MM.1S (cell line): ENCODE measurements at regions not wholly inside any gene's neighbourhood (a gene's known extent, or its start where the extent isn't known, plus 50 kb on each side); places are given as distances from the start of the nearest gene placed in this dataset.

Experiments
- DNase-seq: peaks from one replicate; pipeline ENCODE4 v3.0.0-alpha.2; 2015
- H2AFZ ChIP-seq: fragments of 300-600 bp; sonication (generic); 2 replicates; pipeline ENCODE4 v1.6.0; 2016; ENCODE audit warnings: antibody characterized with exemption, low read length
- H3F3A ChIP-seq: fragments of 300-600 bp; sonication (generic); 2 replicates; pipeline ENCODE4 v1.6.1; 2016; ENCODE audit warnings: mild to moderate bottlenecking, antibody characterized with exemption, low read length, moderate library complexity, mixed read lengths; ENCODE audit not compliant: insufficient read depth
- H3K27ac ChIP-seq: fragments of 300-600 bp; sonication (generic); 2 replicates; pipeline ENCODE4 v1.5.1; 2016; ENCODE audit warnings: mild to moderate bottlenecking, low read length
- H3K27me3 ChIP-seq: fragments of 300-600 bp; sonication (generic); replicated peaks from 2 replicates; pipeline ENCODE4 v1.6.0; 2016; ENCODE audit warnings: low read length; ENCODE audit not compliant: insufficient read depth
- H3K36me3 ChIP-seq: fragments of 300-600 bp; sonication (generic); replicated peaks from 2 replicates; pipeline ENCODE4 v1.6.1; 2016; ENCODE audit warnings: mild to moderate bottlenecking, low read length, mixed read lengths; ENCODE audit not compliant: insufficient read depth
- H3K4me1 ChIP-seq: fragments of 300-600 bp; sonication (generic); 2 replicates; pipeline ENCODE4 v1.6.1; 2016; ENCODE audit warnings: low read length, mixed read lengths
- H3K4me2 ChIP-seq: fragments of 300-600 bp; sonication (generic); 2 replicates; pipeline ENCODE4 v1.6.0; 2016; ENCODE audit warnings: low read depth, low read length
- H3K4me3 ChIP-seq: fragments of 300-600 bp; sonication (generic); 2 replicates; pipeline ENCODE4 v1.5.1; 2016; ENCODE audit warnings: low read length, mixed read lengths
- H3K79me2 ChIP-seq: fragments of 300-600 bp; sonication (generic); 2 replicates; pipeline ENCODE4 v1.6.1; 2016; ENCODE audit warnings: mixed run types, low read length, mixed read lengths
- H3K9ac ChIP-seq: fragments of 300-600 bp; sonication (generic); 2 replicates; pipeline ENCODE4 v1.6.1; 2016; ENCODE audit warnings: low read length, mixed read lengths
- H3K9me2 ChIP-seq: fragments of 300-600 bp; sonication (generic); replicated peaks from 2 replicates; pipeline ENCODE4 v1.6.1; 2016; ENCODE audit warnings: mild to moderate bottlenecking, low read length, mixed read lengths; ENCODE audit not compliant: insufficient read depth
- H3K9me3 ChIP-seq: fragments of 300-600 bp; sonication (generic); replicated peaks from 2 replicates; pipeline ENCODE4 v1.6.1; 2016; ENCODE audit warnings: mild to moderate bottlenecking, low read length, mixed read lengths; ENCODE audit not compliant: insufficient read depth
- H4K20me1 ChIP-seq: fragments of 300-600 bp; sonication (generic); 2 replicates; pipeline ENCODE4 v1.6.1; 2016; ENCODE audit warnings: mild to moderate bottlenecking, low read length, moderate library complexity, mixed read lengths; ENCODE audit not compliant: insufficient read depth
- CTCF ChIP-seq: fragments of 300-600 bp; sonication (generic); IDR thresholded peaks from 2 replicates; pipeline ENCODE4 v1.5.1; 2016; ENCODE audit warnings: antibody characterized with exemption, low read length, mixed read lengths
- EZH2 ChIP-seq: fragments of 300-600 bp; sonication (generic); optimal IDR thresholded peaks from 2 replicates; pipeline ENCODE3; 2017; ENCODE audit warnings: low read depth, mild to moderate bottlenecking, antibody characterized with exemption, low read length, mixed read lengths
- EZH2phosphoT487 ChIP-seq: fragments of 300-600 bp; sonication (generic); IDR thresholded peaks from 2 replicates; pipeline ENCODE4 v1.6.1; 2018; ENCODE audit warnings: antibody characterized with exemption, low read length

- H3K9me2 ChIP-seq, result no peaks in the 10 kb centered on the region
- H4K20me1 ChIP-seq, result no peaks in the 10 kb centered on the region
- peak; percentile 41 for DNase-seq
- H3K9me3 ChIP-seq, result no peaks in the 10 kb centered on the region
- TF ChIP-seq EZH2phosphoT487 (no peak), EZH2 (no peak), CTCF (no peak)
- no peaks in the 10 kb centered on the region for H3K4me1 ChIP-seq
- H3K9ac ChIP-seq, result no peak overlapping the region
- H3K27ac ChIP-seq, result no peak overlapping the region
- no peak overlapping the region for H3K4me2 ChIP-seq
- no peaks in the 10 kb centered on the region for H3K36me3 ChIP-seq
- no peaks in the 10 kb centered on the region for H3F3A ChIP-seq
- peak overlapping the region; percentile 25; the same call in 1 of the 2 replicates for H2AFZ ChIP-seq
- H3K27me3 ChIP-seq, result no peaks in the 10 kb centered on the region
- no peaks in the 10 kb centered on the region for H3K79me2 ChIP-seq
- no peak overlapping the region for H3K4me3 ChIP-seq
Measured at GRCh38 chr13:106911020-106911419, 343.1 kb upstream of the ARGLU1 start.

GRCh38 chr13:106906426-106906996 lies 338.6 kb upstream of the ARGLU1 start:
- no peak for DNase-seq
- no peak overlapping the region for H2AFZ ChIP-seq
- H3K36me3 ChIP-seq, result no peaks in the 10 kb centered on the region
- no peak overlapping the region for H3K9ac ChIP-seq
- no peaks in the 10 kb centered on the region for H3K27me3 ChIP-seq
- H3K27ac ChIP-seq, result no peak overlapping the region
- no peak for TF ChIP-seq EZH2
- no peak for TF ChIP-seq EZH2phosphoT487
- no peak for TF ChIP-seq CTCF
- no peaks in the 10 kb centered on the region for H4K20me1 ChIP-seq
- H3K4me3 ChIP-seq, result no peak overlapping the region
- H3K79me2 ChIP-seq, result no peaks in the 10 kb centered on the region
- H3K4me1 ChIP-seq, result no peaks in the 10 kb centered on the region
- H3K4me2 ChIP-seq, result no peak overlapping the region
- no peaks in the 10 kb centered on the region for H3F3A ChIP-seq
- no peaks in the 10 kb centered on the region for H3K9me3 ChIP-seq
- no peaks in the 10 kb centered on the region for H3K9me2 ChIP-seq

GRCh38 chr13:106905380-106906162 lies 337.6 kb upstream of the ARGLU1 start:
- Histone ChIP-seq H2AFZ (no peak overlapping the region), H3K79me2 (no peaks in the 10 kb centered on the region), H3K4me3 (no peak overlapping the region)

More at GRCh38 chr13:106905380-106906162, 337.6 kb upstream of the ARGLU1 start:
- H3K9ac ChIP-seq, result no peak overlapping the region
- H3K27me3 ChIP-seq, result no peaks in the 10 kb centered on the region
- no peak for TF ChIP-seq CTCF
- TF ChIP-seq EZH2, result no peak
- TF ChIP-seq EZH2phosphoT487, result no peak
- no peak for DNase-seq
- no peak overlapping the region for H3K27ac ChIP-seq
- H3K36me3 ChIP-seq, result no peaks in the 10 kb centered on the region
- H4K20me1 ChIP-seq, result no peaks in the 10 kb centered on the region
- H3K4me1 ChIP-seq, result no peaks in the 10 kb centered on the region
- no peaks in the 10 kb centered on the region for H3K9me3 ChIP-seq
- no peaks in the 10 kb centered on the region for H3F3A ChIP-seq
- no peaks in the 10 kb centered on the region for H3K9me2 ChIP-seq
- H3K4me2 ChIP-seq, result no peak overlapping the region
